Stimulated activated CD8-positive, alpha-beta memory T cell treated with anti-CD3 and anti-CD28 coated beads, Interleukin-4, amount 100 ng/mL, for 48 hours (primary cell): ENCODE measurements at regions not wholly inside any gene's neighbourhood (a gene's known extent, or its start where the extent isn't known, plus 50 kb on each side); places are given as distances from the start of the nearest gene placed in this dataset.
"Not testable (repeated sequence)": the region's sequence is repeated elsewhere in the genome, so short reads cannot be mapped to it uniquely, and the experiment has no call there.

Source experiments
- DNase-seq: peaks from one replicate; pipeline ENCODE4 v3.0.0-alpha.2; 2020

DNA sequence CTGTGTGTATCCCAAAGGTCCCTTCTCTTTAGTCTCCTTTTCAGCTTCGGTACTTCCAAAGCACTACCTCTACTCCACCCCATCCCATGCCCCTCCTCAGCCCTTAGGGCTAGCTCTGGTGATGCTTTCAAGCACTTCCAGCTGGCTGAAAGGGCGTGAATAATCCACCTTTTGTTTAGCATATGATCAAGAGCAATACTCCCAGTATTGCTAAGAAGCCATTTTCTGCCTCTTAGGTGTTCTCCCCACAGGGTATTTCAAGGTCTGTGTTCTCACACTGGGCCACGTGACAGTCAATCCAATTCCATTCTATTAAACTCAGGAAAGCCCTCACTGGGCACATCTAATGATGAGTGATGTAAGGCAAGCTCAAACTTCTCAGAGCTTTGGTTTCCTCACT, 298.5 kb upstream of the PROX1 start:
- no peak for DNase-seq

DNA sequence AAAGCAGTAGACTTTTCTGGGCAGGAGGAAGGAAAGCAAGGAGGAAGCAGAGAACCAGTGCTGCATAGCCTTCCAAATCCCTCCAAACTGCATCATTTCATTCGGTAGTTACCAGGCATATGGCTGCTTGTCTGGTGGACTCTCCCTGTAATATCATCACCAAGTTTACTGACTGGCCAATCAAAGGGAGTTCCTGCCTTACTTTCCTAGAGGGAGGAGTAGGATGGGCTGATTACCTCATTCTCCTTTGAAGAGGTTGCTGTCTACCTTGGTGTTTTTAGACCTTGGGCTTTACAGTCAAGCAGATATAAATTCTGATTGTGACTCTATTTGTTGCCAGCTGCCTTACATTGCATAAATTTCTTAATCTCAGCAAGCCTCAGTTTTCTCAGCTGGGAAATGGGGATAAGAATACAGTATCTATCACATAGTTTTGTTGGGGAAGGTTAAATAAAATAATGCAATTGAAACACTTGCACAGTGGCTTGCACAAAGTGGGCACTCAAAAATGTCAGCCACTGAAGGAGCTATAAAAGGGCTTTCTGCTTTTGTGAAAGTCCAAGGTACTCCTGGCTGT, 297.3 kb upstream of the PROX1 start:
- no peak for DNase-seq

- DNase-seq, result no peak
These were observed 295.5 kb upstream of the PROX1 start for GRCh38 chr1:213692321-213692720.

DNA sequence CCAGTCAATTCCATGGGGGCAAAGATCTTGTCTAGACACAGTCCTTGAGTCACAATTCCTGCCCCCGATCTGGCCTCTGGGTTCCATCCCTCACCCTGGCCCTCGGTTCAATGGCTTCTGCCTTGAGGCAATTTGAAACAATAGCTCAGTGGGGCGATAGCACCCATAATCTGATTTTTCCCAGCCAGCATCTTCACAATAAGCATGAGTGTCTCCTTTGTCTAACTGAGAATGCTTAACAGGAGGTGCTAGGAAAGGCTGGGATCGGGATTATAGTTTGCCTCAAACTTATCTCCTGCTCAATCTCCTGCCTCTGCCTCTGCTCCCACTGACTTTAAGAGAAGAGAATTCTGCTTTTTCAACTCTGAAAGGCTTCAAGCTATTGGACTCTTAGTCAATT, 293.9 kb upstream of the PROX1 start:
- no peak for DNase-seq

- no peak for DNase-seq
These were observed 290.5 kb upstream of the PROX1 start for GRCh38 chr1:213697192-213697802.

- no peak for DNase-seq
These were observed 289.6 kb upstream of the PROX1 start for GRCh38 chr1:213698092-213698702.

DNA sequence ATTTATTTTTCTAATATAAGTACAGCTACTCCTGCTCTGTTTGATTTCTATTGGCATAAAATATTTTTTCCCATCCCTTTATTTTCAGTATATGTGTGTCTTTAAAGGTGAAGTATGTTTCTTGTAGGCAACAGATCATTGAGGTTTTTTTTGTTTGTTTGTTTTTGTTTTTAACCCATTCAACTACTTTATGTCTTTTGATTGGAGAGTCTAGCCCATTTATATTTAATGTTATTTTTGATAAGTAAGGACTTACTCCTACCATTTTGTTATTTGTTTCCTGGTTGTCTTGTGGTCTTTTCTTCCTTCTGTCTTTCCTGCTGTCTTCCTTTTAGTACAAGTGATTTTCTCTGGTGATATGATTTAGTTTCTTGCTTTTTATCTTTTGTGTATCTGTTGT, 285.1 kb upstream of the PROX1 start:
- DNase-seq, result no peak

DNA sequence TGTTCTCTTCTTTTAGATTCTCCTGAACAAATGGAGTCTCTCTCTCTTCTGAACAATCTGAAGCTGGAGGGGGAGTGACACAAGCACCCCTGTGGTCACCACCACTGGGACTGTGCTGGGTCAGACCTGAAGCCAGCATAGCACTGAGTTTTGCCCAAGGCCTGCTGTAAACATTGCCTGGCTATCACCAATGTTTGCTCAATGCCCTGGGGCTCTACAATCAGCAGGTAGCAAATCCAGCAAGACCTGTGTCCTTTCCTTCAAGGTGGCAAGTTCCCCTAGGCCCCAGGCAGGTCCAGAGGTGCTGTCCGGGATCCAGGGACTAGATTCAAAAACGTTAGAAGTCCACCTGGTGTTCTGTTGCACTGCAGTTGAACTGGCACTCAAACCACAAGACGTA, 282.8 kb upstream of the PROX1 start:
- DNase-seq, result no peak

- not testable (repeated sequence) for DNase-seq
These were observed 275.8 kb upstream of the PROX1 start for GRCh38 chr1:213711833-213712490.

DNA sequence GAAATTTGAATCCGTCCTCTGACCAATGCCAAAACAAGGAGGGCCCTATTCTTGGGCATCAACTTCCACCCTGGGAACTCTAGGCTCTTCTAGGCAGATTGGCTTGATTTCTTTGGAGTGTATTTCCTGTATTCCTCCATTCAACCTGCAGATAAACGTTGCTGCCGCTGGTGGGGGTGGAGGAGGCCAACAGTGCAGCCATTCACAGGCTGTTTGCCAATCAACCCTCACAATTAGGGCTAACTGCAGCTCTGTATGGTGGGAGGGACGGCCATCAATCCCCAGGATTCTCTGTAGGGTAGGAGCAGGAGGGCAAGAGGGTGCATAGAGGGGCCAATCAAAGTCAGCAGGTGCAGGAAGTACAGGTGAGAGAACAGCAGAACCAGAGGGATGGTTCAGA, 273.1 kb upstream of the PROX1 start:
- DNase-seq, result no peak

GRCh38 chr1:213715182-213715581, 272.6 kb upstream of the PROX1 start:
- DNase-seq, result no peak

DNA sequence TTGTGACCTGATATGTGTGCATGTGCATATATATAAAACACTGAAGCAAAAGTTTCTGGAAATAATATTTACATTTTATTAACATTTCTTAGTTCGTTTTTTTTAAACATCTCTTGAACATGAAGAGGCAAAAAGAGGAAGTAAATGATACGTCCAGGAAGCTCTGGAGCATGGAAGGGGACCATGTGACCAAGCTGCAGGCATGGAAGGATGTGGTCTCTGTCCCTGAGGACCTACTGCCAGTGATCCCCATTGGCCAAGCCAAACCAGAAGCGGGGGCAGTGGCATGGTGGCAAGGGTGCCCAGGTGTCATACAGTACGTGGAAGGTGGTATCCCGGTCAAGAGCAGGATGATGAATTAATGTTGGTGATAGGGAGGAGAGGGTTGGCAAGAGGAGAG, 268.3 kb upstream of the PROX1 start:
- DNase-seq, result no peak

DNA sequence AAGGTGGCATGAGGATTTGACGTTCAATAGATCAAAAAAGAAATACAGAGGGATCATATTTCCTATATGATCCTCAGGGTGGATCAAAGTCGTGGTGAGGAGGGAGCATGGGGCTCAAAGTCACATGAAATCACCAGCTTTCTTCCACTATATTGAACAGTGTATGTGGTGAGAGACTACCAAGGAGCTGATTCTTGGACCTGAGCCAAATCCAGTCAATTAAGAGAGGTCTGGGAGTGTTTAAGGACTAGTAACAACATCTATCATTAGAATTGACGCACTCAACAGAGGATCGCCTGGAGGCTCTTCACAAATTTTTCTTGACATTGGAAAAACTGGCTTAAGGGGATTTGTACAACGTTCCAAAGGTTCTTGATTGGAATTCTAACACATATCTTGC, 267.7 kb upstream of the PROX1 start:
- no peak for DNase-seq

GRCh38 chr1:213723187-213723586, 264.6 kb upstream of the PROX1 start:
- no peak for DNase-seq

- no peak for DNase-seq
These were observed 262.9 kb upstream of the PROX1 start for GRCh38 chr1:213724640-213725536.

- DNase-seq, result no peak
These were observed 259.8 kb upstream of the PROX1 start for GRCh38 chr1:213727853-213728592.

GRCh38 chr1:213728593-213729536, 258.9 kb upstream of the PROX1 start:
- DNase-seq, result no peak

DNA sequence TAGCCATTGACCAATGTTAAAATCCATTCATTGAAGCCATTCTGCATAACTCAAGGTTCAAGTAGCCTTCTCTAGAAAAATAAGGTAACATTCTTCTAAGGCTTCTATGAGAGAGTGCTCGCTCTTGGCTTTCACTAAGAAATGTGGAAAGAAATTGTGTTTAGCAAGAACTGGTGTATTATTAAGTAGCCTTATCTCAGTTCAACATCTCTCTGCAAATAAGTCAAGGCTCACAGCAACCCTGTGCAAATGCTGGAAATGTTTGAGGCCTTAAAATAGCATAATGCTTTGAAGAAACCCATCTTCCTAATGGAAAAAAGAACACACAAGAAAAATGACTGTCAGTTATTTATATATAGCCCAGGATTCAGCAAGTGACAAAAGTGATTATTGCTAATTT, 254.1 kb upstream of the PROX1 start:
- DNase-seq, result no peak

- no peak for DNase-seq
These were observed 250.3 kb upstream of the PROX1 start for GRCh38 chr1:213737398-213738035.

- DNase-seq, result no peak
These were observed 249.1 kb upstream of the PROX1 start for GRCh38 chr1:213738658-213739057.

GRCh38 chr1:213742992-213743391, 244.8 kb upstream of the PROX1 start:
- no peak for DNase-seq
